Stomach (tissue), 4 donors: ENCODE measurements at regions not wholly inside any gene's neighbourhood (a gene's known extent, or its start where the extent isn't known, plus 50 kb on each side); places are given as distances from the start of the nearest gene placed in this dataset.

Source experiments
- EP300 ChIP-seq: sonication (generic); formaldehyde crosslinking; IDR thresholded peaks from one replicate; pipeline ENCODE4 v1.6.1; 2017; ENCODE audit warnings: antibody characterized with exemption
- TF ChIP-seq, protein P1 (sequence below), 7 experiments: fragments of 450-650 bp in 4 of 7; fragments of 200-600 bp in 3 of 7; sonication (generic) in 3 of 7; IDR thresholded peaks; one replicate each; pipeline ENCODE4 v1.5.1; 2016 to 2019; ENCODE audit warnings: antibody characterized with exemption in 7 of 7, control low read depth in 2 of 7, mild to moderate bottlenecking in 1 of 7

DNA sequence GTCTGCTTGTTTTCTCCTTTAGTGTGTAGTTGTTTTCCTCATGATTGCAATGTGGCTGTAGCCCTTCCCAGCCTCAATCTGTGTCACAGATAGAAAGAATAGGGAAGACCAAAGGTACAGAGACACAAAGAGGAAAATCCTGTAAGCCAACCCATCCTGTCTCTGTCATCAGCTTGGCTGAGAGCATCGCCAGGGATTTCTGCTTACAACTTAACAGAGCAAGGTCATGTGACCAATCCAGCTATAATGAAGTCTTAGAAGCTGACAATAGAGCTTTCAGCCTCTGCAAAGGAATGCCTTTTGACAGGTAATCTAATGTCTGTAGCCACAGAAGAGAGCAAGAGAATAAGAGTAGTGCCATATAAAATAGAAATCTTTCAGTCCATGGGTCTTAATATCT is 1598.0 kb upstream of the AGA start:
- TF ChIP-seq, protein P1, sequence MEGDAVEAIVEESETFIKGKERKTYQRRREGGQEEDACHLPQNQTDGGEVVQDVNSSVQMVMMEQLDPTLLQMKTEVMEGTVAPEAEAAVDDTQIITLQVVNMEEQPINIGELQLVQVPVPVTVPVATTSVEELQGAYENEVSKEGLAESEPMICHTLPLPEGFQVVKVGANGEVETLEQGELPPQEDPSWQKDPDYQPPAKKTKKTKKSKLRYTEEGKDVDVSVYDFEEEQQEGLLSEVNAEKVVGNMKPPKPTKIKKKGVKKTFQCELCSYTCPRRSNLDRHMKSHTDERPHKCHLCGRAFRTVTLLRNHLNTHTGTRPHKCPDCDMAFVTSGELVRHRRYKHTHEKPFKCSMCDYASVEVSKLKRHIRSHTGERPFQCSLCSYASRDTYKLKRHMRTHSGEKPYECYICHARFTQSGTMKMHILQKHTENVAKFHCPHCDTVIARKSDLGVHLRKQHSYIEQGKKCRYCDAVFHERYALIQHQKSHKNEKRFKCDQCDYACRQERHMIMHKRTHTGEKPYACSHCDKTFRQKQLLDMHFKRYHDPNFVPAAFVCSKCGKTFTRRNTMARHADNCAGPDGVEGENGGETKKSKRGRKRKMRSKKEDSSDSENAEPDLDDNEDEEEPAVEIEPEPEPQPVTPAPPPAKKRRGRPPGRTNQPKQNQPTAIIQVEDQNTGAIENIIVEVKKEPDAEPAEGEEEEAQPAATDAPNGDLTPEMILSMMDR (IDR thresholded peaks at IDR 0.05): no peak
- TF ChIP-seq EP300: no peak
